UCSD-AML1 (cell line): ENCODE measurements at regions not wholly inside any gene's neighbourhood (a gene's known extent, or its start where the extent isn't known, plus 50 kb on each side); places are given as distances from the start of the nearest gene placed in this dataset.
"Not testable (repeated sequence)": the region's sequence is repeated elsewhere in the genome, so short reads cannot be mapped to it uniquely, and the experiment has no call there.

Experiments
- DNase-seq: peaks from one replicate; lab custom pipeline; 2025; ENCODE audit not compliant: unreplicated experiment; lab: John Stamatoyannopoulos, UW

- DNase-seq: no peak
Measured at GRCh38 chr9:82115900-82116299, 127.3 kb downstream of the SPATA31D1 start.

- no peak for DNase-seq
Measured at GRCh38 chr9:82116556-82116955, 128.0 kb downstream of the SPATA31D1 start.

- no peak for DNase-seq
Measured at GRCh38 chr9:82117026-82117811, 128.6 kb downstream of the SPATA31D1 start.

GRCh38 chr9:82122731-82123130 is 134.2 kb downstream of the SPATA31D1 start:
- no peak for DNase-seq

GRCh38 chr9:82124090-82124489 is 135.5 kb downstream of the SPATA31D1 start:
- no peak for DNase-seq

- DNase-seq: no peak
Measured at GRCh38 chr9:82126256-82126655, 137.7 kb downstream of the SPATA31D1 start.

- DNase-seq: no peak
Measured at GRCh38 chr9:82127465-82127864, 138.9 kb downstream of the SPATA31D1 start.

GRCh38 chr9:82128011-82128696 is 139.6 kb downstream of the SPATA31D1 start:
- no peak for DNase-seq

GRCh38 chr9:82129708-82130107 is 141.1 kb downstream of the SPATA31D1 start:
- no peak for DNase-seq

- DNase-seq: no peak
Measured at GRCh38 chr9:82130331-82131042, 141.9 kb downstream of the SPATA31D1 start.

GRCh38 chr9:82131072-82131471 is 142.5 kb downstream of the SPATA31D1 start:
- no peak for DNase-seq

GRCh38 chr9:82132024-82132423 is 143.5 kb downstream of the SPATA31D1 start:
- no peak for DNase-seq

GRCh38 chr9:82134010-82134409 is 145.4 kb downstream of the SPATA31D1 start:
- no peak for DNase-seq

- no peak for DNase-seq
Measured at GRCh38 chr9:82135106-82135505, 146.5 kb downstream of the SPATA31D1 start.

- not testable (repeated sequence) for DNase-seq
Measured at GRCh38 chr9:82138081-82138480, 149.5 kb downstream of the SPATA31D1 start.

GRCh38 chr9:82140471-82140870 is 151.9 kb downstream of the SPATA31D1 start:
- no peak for DNase-seq

GRCh38 chr9:82144803-82145202 is 156.2 kb downstream of the SPATA31D1 start:
- DNase-seq: no peak

- DNase-seq: no peak
Measured at GRCh38 chr9:82146677-82147076, 158.1 kb downstream of the SPATA31D1 start.

- DNase-seq: no peak
Measured at GRCh38 chr9:82147798-82148425, 159.3 kb downstream of the SPATA31D1 start.

GRCh38 chr9:82148426-82148810 is 159.8 kb downstream of the SPATA31D1 start:
- DNase-seq: no peak

GRCh38 chr9:82148901-82149461 is 160.4 kb downstream of the SPATA31D1 start:
- DNase-seq: no peak
